ENCODE measurements at regions not wholly inside any gene's neighbourhood (a gene's known extent, or its start where the extent isn't known, plus 50 kb on each side); places are given as distances from the start of the nearest gene placed in this dataset.

DNA sequence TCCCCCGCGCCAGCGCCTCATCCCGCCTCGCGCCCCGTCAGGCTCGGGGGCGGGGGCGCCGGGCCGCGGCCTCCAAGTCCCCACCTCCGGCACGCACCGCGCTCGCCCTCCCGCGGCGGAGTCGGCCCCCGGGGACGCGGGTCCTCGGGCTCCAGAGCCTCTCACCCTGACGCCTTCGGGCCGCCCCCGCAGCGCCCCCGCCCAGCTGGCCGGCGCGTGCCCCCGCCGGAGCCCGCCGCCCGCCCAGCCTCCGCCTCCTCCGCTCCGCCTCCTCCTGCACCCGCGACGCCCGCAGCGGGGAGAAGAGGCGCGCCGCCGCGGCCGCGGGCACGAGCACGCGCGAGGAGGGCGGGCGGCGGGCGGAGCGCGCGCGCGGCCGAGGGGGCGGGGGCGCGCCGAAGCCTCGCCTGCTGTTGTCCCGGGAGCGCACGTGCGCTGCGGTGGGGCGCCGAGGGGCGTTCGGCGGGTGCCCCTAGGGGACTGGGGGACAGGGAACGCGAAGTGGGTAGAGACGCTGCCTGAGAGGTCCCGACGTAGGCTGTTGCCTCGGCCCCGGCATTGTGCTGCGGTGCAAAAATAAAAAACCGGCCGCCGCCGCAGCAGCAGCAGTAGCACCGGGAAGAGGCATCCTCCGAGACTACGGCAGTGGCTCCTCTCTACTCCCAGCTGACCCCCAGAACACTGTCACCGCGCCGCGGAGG, 87.4 kb upstream of the ARHGAP32 start (continued):
- TF ChIP-seq, protein P1, sequence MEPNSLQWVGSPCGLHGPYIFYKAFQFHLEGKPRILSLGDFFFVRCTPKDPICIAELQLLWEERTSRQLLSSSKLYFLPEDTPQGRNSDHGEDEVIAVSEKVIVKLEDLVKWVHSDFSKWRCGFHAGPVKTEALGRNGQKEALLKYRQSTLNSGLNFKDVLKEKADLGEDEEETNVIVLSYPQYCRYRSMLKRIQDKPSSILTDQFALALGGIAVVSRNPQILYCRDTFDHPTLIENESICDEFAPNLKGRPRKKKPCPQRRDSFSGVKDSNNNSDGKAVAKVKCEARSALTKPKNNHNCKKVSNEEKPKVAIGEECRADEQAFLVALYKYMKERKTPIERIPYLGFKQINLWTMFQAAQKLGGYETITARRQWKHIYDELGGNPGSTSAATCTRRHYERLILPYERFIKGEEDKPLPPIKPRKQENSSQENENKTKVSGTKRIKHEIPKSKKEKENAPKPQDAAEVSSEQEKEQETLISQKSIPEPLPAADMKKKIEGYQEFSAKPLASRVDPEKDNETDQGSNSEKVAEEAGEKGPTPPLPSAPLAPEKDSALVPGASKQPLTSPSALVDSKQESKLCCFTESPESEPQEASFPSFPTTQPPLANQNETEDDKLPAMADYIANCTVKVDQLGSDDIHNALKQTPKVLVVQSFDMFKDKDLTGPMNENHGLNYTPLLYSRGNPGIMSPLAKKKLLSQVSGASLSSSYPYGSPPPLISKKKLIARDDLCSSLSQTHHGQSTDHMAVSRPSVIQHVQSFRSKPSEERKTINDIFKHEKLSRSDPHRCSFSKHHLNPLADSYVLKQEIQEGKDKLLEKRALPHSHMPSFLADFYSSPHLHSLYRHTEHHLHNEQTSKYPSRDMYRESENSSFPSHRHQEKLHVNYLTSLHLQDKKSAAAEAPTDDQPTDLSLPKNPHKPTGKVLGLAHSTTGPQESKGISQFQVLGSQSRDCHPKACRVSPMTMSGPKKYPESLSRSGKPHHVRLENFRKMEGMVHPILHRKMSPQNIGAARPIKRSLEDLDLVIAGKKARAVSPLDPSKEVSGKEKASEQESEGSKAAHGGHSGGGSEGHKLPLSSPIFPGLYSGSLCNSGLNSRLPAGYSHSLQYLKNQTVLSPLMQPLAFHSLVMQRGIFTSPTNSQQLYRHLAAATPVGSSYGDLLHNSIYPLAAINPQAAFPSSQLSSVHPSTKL (CRISPR knock-in tag; IDR thresholded peaks at IDR 0.05) = no peak
- TF ChIP-seq AKAP8 (CRISPR knock-in tag; IDR thresholded peaks at IDR 0.05) = no peak
- TF ChIP-seq, protein P2, sequence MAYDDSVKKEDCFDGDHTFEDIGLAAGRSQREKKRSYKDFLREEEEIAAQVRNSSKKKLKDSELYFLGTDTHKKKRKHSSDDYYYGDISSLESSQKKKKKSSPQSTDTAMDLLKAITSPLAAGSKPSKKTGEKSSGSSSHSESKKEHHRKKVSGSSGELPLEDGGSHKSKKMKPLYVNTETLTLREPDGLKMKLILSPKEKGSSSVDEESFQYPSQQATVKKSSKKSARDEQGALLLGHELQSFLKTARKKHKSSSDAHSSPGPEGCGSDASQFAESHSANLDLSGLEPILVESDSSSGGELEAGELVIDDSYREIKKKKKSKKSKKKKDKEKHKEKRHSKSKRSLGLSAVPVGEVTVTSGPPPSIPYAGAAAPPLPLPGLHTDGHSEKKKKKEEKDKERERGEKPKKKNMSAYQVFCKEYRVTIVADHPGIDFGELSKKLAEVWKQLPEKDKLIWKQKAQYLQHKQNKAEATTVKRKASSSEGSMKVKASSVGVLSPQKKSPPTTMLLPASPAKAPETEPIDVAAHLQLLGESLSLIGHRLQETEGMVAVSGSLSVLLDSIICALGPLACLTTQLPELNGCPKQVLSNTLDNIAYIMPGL (CRISPR knock-in tag; IDR thresholded peaks at IDR 0.05; ENCODE audit: borderline replicate concordance in 1 of 2, low read depth in 1 of 2) = peak in 1 of 2 experiments; percentile 47; a peak in 1 of 4 replicates
- TF ChIP-seq TEAD3 (CRISPR knock-in tag; optimal IDR thresholded peaks at IDR 0.05; ENCODE audit: borderline replicate concordance) = no peak
- TF ChIP-seq, protein P3, sequence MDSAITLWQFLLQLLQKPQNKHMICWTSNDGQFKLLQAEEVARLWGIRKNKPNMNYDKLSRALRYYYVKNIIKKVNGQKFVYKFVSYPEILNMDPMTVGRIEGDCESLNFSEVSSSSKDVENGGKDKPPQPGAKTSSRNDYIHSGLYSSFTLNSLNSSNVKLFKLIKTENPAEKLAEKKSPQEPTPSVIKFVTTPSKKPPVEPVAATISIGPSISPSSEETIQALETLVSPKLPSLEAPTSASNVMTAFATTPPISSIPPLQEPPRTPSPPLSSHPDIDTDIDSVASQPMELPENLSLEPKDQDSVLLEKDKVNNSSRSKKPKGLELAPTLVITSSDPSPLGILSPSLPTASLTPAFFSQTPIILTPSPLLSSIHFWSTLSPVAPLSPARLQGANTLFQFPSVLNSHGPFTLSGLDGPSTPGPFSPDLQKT (CRISPR knock-in tag; IDR thresholded peaks at IDR 0.05; ENCODE audit: borderline replicate concordance) = no peak
- no peak for TF ChIP-seq SMYD3 (CRISPR knock-in tag; IDR thresholded peaks at IDR 0.05)
- TF ChIP-seq, protein P4, sequence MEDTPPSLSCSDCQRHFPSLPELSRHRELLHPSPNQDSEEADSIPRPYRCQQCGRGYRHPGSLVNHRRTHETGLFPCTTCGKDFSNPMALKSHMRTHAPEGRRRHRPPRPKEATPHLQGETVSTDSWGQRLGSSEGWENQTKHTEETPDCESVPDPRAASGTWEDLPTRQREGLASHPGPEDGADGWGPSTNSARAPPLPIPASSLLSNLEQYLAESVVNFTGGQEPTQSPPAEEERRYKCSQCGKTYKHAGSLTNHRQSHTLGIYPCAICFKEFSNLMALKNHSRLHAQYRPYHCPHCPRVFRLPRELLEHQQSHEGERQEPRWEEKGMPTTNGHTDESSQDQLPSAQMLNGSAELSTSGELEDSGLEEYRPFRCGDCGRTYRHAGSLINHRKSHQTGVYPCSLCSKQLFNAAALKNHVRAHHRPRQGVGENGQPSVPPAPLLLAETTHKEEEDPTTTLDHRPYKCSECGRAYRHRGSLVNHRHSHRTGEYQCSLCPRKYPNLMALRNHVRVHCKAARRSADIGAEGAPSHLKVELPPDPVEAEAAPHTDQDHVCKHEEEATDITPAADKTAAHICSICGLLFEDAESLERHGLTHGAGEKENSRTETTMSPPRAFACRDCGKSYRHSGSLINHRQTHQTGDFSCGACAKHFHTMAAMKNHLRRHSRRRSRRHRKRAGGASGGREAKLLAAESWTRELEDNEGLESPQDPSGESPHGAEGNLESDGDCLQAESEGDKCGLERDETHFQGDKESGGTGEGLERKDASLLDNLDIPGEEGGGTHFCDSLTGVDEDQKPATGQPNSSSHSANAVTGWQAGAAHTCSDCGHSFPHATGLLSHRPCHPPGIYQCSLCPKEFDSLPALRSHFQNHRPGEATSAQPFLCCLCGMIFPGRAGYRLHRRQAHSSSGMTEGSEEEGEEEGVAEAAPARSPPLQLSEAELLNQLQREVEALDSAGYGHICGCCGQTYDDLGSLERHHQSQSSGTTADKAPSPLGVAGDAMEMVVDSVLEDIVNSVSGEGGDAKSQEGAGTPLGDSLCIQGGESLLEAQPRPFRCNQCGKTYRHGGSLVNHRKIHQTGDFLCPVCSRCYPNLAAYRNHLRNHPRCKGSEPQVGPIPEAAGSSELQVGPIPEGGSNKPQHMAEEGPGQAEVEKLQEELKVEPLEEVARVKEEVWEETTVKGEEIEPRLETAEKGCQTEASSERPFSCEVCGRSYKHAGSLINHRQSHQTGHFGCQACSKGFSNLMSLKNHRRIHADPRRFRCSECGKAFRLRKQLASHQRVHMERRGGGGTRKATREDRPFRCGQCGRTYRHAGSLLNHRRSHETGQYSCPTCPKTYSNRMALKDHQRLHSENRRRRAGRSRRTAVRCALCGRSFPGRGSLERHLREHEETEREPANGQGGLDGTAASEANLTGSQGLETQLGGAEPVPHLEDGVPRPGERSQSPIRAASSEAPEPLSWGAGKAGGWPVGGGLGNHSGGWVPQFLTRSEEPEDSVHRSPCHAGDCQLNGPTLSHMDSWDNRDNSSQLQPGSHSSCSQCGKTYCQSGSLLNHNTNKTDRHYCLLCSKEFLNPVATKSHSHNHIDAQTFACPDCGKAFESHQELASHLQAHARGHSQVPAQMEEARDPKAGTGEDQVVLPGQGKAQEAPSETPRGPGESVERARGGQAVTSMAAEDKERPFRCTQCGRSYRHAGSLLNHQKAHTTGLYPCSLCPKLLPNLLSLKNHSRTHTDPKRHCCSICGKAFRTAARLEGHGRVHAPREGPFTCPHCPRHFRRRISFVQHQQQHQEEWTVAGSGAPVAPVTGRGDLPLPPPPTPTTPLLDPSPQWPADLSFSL (CRISPR knock-in tag; IDR thresholded peaks at IDR 0.05) = no peak
- no peak for TF ChIP-seq ZNF501 (CRISPR knock-in tag; IDR thresholded peaks at IDR 0.05)
- no peak for TF ChIP-seq SPEN (CRISPR knock-in tag; IDR thresholded peaks at IDR 0.05; ENCODE audit: low read depth)
- peak; percentile 39 for TF ChIP-seq HNRNPLL (IDR thresholded peaks at IDR 0.05; ENCODE audit: low read depth, low read length, poor library complexity, severe bottlenecking)
- no peak for TF ChIP-seq BORCS8-MEF2B (CRISPR knock-in tag; IDR thresholded peaks at IDR 0.05)
- TF ChIP-seq, protein P5, sequence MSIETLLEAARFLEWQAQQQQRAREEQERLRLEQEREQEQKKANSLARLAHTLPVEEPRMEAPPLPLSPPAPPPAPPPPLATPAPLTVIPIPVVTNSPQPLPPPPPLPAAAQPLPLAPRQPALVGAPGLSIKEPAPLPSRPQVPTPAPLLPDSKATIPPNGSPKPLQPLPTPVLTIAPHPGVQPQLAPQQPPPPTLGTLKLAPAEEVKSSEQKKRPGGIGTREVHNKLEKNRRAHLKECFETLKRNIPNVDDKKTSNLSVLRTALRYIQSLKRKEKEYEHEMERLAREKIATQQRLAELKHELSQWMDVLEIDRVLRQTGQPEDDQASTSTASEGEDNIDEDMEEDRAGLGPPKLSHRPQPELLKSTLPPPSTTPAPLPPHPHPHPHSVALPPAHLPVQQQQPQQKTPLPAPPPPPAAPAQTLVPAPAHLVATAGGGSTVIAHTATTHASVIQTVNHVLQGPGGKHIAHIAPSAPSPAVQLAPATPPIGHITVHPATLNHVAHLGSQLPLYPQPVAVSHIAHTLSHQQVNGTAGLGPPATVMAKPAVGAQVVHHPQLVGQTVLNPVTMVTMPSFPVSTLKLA (IDR thresholded peaks at IDR 0.05) = no peak
- no peak for TF ChIP-seq ZFP41 (CRISPR knock-in tag; IDR thresholded peaks at IDR 0.05; ENCODE audit: borderline replicate concordance)

Measured in HepG2 (cell line).